ENCODE measurements at regions not wholly inside any gene's neighbourhood (a gene's known extent, or its start where the extent isn't known, plus 50 kb on each side); places are given as distances from the start of the nearest gene placed in this dataset.

GRCh38 chr5:123813264-123813663, 301.3 kb downstream of the CSNK1G3 start:
- no peak for DNase-seq (ENCODE audit: low spot score)

GRCh38 chr5:123811831-123812230, 299.9 kb downstream of the CSNK1G3 start:
- DNase-seq (ENCODE audit: low spot score): no peak

- no peak for DNase-seq (ENCODE audit: low spot score)
These were observed 298.9 kb downstream of the CSNK1G3 start for GRCh38 chr5:123810746-123811340.

GRCh38 chr5:123810253-123810652, 298.3 kb downstream of the CSNK1G3 start:
- no peak for DNase-seq (ENCODE audit: low spot score)

- no peak for DNase-seq (ENCODE audit: low spot score)
These were observed 297.7 kb downstream of the CSNK1G3 start for GRCh38 chr5:123809594-123810221.

- DNase-seq (ENCODE audit: low spot score): no peak
These were observed 296.7 kb downstream of the CSNK1G3 start for GRCh38 chr5:123808461-123809380.

- DNase-seq (ENCODE audit: low spot score): no peak
These were observed 295.4 kb downstream of the CSNK1G3 start for GRCh38 chr5:123807177-123807945.

GRCh38 chr5:123806644-123807043, 294.7 kb downstream of the CSNK1G3 start:
- DNase-seq (ENCODE audit: low spot score): no peak

- DNase-seq (ENCODE audit: low spot score): no peak
These were observed 293.3 kb downstream of the CSNK1G3 start for GRCh38 chr5:123805300-123805699.

GRCh38 chr5:123803359-123803758, 291.4 kb downstream of the CSNK1G3 start:
- no peak for DNase-seq (ENCODE audit: low spot score)

- DNase-seq (ENCODE audit: low spot score): no peak
These were observed 290.4 kb downstream of the CSNK1G3 start for GRCh38 chr5:123802298-123802951.

- no peak for DNase-seq (ENCODE audit: low spot score)
These were observed 288.7 kb downstream of the CSNK1G3 start for GRCh38 chr5:123800640-123801039.

GRCh38 chr5:123795688-123796087, 283.7 kb downstream of the CSNK1G3 start:
- DNase-seq (ENCODE audit: low spot score): no peak

GRCh38 chr5:123790226-123790625, 278.2 kb downstream of the CSNK1G3 start:
- DNase-seq (ENCODE audit: low spot score): no peak

GRCh38 chr5:123787635-123788034, 275.7 kb downstream of the CSNK1G3 start:
- DNase-seq (ENCODE audit: low spot score): no peak

GRCh38 chr5:123787136-123787535, 275.2 kb downstream of the CSNK1G3 start:
- DNase-seq (ENCODE audit: low spot score): no peak

- DNase-seq (ENCODE audit: low spot score): no peak
These were observed 274.4 kb downstream of the CSNK1G3 start for GRCh38 chr5:123786411-123786810.

GRCh38 chr5:123785162-123786071, 273.4 kb downstream of the CSNK1G3 start:
- DNase-seq (ENCODE audit: low spot score): no peak

- DNase-seq (ENCODE audit: low spot score): no peak
These were observed 271.4 kb downstream of the CSNK1G3 start for GRCh38 chr5:123783421-123783820.

GRCh38 chr5:123778641-123779040, 266.7 kb downstream of the CSNK1G3 start:
- DNase-seq (ENCODE audit: low spot score): no peak

GRCh38 chr5:123776761-123777160, 264.8 kb downstream of the CSNK1G3 start:
- DNase-seq (ENCODE audit: low spot score): peak; percentile 7

Measured in Ammon's horn (tissue), 1 donor.